Erythroblast (primary cell): ENCODE measurements at regions not wholly inside any gene's neighbourhood (a gene's known extent, or its start where the extent isn't known, plus 50 kb on each side); places are given as distances from the start of the nearest gene placed in this dataset.

ENCODE experiments used
- GATA1 ChIP-seq: IDR thresholded peaks from 2 replicates; pipeline ENCODE4 v1.6.1; 2011; ENCODE audit warnings: low read depth, mild to moderate bottlenecking, control low read depth, low read length, moderate library complexity
- POLR2A ChIP-seq: IDR thresholded peaks from 2 replicates; pipeline ENCODE4 v1.6.1; 2011; ENCODE audit warnings: mild to moderate bottlenecking, low read length

- TF ChIP-seq POLR2A: no peak
- no peak for TF ChIP-seq GATA1
These were observed 404.2 kb downstream of the MID1IP1 start for GRCh38 chrX:39205467-39205866.
